ENCODE measurements at regions not wholly inside any gene's neighbourhood (a gene's known extent, or its start where the extent isn't known, plus 50 kb on each side); places are given as distances from the start of the nearest gene placed in this dataset.

DNA sequence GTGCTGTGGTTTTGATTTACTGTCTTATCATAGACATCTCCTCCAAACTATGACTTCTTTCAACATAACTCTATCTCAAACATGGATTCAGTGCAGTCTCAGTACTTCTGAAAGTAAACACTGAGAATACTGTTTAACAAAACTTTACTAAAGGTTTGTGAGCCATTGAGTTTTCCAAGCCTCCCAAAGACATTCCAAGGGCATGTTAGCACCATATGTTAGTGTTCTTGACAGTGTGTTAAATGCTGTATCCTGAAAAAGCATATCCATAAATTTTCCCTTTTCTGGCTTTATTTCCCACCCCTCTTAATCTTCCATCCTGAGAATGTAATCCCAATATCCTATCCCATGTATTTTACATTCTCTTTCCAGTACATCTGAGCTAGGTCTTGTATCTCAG, 446.8 kb upstream of the CXADR start:
- Histone ChIP-seq H3K4me1 (ENCODE audit: low read depth) (no peaks in the 10 kb centered on the region), H3K36me3 (ENCODE audit: low read depth) (no peaks in the 10 kb centered on the region), H3K4me3 (no peak overlapping the region), H3K9me3 (no peaks in the 10 kb centered on the region)
- DNase-seq (no peak), ATAC-seq (no peak)
- TF ChIP-seq, protein P1, sequence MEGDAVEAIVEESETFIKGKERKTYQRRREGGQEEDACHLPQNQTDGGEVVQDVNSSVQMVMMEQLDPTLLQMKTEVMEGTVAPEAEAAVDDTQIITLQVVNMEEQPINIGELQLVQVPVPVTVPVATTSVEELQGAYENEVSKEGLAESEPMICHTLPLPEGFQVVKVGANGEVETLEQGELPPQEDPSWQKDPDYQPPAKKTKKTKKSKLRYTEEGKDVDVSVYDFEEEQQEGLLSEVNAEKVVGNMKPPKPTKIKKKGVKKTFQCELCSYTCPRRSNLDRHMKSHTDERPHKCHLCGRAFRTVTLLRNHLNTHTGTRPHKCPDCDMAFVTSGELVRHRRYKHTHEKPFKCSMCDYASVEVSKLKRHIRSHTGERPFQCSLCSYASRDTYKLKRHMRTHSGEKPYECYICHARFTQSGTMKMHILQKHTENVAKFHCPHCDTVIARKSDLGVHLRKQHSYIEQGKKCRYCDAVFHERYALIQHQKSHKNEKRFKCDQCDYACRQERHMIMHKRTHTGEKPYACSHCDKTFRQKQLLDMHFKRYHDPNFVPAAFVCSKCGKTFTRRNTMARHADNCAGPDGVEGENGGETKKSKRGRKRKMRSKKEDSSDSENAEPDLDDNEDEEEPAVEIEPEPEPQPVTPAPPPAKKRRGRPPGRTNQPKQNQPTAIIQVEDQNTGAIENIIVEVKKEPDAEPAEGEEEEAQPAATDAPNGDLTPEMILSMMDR (IDR thresholded peaks at IDR 0.05): no peak
- intact Hi-C loops (cut with DNase I, micrococcal nuclease): no loop called here

DNA sequence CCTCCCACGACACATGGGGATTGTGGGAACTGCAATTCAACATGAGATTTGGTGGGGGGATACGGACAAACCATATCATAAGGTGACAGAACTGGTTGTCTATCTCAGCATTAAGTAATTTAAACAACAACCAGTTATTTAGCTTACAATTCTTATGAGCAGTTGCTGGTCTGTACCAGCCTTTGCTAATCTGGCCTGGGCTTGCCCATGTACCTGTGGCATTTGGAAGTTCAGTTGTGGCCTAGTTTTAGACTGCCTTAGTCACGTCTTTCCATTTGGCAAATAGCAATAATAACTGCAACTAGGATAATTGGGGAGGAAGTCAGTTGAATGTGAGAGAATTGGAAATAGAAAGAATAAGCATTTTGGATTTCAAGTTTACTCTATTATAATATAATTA, 441.8 kb upstream of the CXADR start:
- no peak for DNase-seq
- H3K4me1 ChIP-seq (ENCODE audit: low read depth): no peaks in the 10 kb centered on the region
- no peak overlapping the region for H3K4me3 ChIP-seq
- no peaks in the 10 kb centered on the region for H3K9me3 ChIP-seq
- intact Hi-C loops (cut with DNase I, micrococcal nuclease): no loop called here
- H3K36me3 ChIP-seq (ENCODE audit: low read depth): no peaks in the 10 kb centered on the region
- no peak for ATAC-seq
- TF ChIP-seq, protein P1 (IDR thresholded peaks at IDR 0.05): no peak

DNA sequence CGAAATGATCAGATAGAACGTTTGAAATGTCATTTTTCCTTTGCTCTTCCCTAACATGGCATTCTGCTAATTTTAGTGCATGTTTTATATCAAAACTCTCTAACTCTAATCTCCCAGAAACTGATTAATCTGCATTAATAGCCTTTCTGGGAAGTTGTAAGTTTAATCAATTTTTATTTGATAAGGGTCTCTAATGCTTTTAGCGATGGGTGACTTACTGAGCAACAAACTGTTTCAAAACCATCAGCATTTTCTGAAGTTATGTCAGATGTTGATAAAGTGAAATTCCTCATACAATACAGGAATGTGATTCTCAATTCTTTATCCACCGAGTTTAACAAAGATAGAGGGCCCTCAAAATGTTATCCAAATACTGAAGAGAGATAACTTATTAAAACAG, 431.6 kb upstream of the CXADR start:
- Histone ChIP-seq H3K4me3 (no peak overlapping the region), H3K36me3 (ENCODE audit: low read depth) (no peaks in the 10 kb centered on the region), H3K9me3 (no peaks in the 10 kb centered on the region), H3K4me1 (ENCODE audit: low read depth) (no peaks in the 10 kb centered on the region)
- TF ChIP-seq, protein P1 (IDR thresholded peaks at IDR 0.05): no peak
- ATAC-seq (no peak), DNase-seq (no peak)
- intact Hi-C loops (cut with DNase I, micrococcal nuclease): no loop called here

DNA sequence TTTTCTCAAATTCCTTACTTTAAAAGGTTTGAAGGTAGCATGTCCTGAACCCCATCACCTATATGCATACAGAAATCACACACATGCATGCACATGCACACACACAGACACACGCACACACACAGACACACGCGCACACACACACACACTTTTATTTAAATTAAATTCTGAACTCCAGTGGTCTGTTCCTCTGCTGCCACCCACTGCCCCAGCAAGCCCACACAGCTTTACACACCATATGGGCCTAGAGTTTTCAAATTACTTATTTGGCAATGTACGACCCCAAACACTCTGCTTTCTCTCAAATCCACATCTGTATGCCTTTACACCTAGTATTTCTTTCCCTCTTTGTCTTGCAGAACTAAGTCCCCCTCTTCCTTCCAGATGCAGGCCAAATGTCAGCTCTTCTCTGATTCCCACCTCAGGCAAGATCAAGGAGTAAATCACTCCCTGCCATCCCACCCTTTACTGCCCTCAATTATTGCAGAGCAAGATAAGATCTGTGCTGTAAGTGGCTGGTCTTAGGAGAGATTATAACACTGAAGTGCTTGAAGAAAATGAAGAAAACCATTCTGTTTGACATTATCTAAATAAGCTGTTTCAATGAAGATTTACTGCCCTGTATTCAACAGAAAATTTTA, 429.9 kb upstream of the CXADR start:
- intact Hi-C loops (cut with DNase I, micrococcal nuclease): no loop called here
- no peaks in the 10 kb centered on the region for H3K4me1 ChIP-seq (ENCODE audit: low read depth)
- no peak for DNase-seq
- TF ChIP-seq, protein P1 (IDR thresholded peaks at IDR 0.05): no peak
- no peak for ATAC-seq
- H3K4me3 ChIP-seq: no peak overlapping the region
- no peaks in the 10 kb centered on the region for H3K9me3 ChIP-seq
- no peaks in the 10 kb centered on the region for H3K36me3 ChIP-seq (ENCODE audit: low read depth)

DNA sequence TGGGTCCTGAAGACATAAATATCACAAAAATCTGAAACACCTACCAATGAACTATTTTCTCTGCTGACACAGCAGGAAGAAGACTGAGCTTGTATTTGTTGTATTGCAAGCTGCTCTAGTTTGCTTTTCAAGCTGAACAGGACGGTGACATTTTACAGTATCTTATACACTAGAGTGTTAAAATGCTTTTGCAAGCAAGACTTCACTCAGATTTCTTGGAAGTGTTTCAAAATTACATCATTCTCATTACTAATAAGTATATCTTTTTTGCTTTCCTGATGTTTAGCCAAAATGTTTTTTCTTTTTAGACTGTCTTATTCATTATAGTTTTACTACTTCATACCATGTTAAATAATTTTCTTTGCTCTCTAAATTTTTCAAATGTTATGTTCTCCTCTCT, 427.1 kb upstream of the CXADR start:
- no peak for ATAC-seq
- Histone ChIP-seq H3K4me3 (no peak overlapping the region), H3K36me3 (ENCODE audit: low read depth) (no peaks in the 10 kb centered on the region), H3K9me3 (no peaks in the 10 kb centered on the region), H3K4me1 (ENCODE audit: low read depth) (peaks cover 14% of the 10 kb centered on the region)
- TF ChIP-seq, protein P1 (IDR thresholded peaks at IDR 0.05): no peak
- DNase-seq: no peak
- intact Hi-C loops (cut with DNase I, micrococcal nuclease): no loop called here

DNA sequence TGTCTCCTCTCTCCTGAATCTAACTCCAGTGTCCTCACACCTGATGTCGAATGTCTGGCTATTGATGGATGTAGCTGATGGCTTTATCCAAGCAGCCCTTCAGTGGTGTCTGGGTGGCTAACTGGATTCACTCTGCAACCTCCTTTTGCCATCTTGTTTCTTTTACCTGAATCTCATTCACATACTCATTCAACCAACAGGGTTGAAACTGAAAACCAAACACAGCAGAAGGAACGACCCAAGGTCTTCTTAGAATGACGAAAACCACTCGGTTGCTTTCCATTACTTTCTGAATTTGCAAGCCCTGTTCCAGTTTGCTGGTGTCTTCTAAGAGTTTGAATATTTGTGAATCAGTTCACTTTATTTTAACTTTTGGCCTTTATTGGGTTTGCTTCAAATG, 424.3 kb upstream of the CXADR start:
- no peak for ATAC-seq
- peaks cover 14% of the 10 kb centered on the region for H3K4me1 ChIP-seq (ENCODE audit: low read depth)
- no peaks in the 10 kb centered on the region for H3K9me3 ChIP-seq
- no peak overlapping the region for H3K4me3 ChIP-seq
- H3K36me3 ChIP-seq (ENCODE audit: low read depth): no peaks in the 10 kb centered on the region
- intact Hi-C loops (cut with DNase I, micrococcal nuclease): no loop called here
- DNase-seq: no peak
- TF ChIP-seq, protein P1 (IDR thresholded peaks at IDR 0.05): no peak

Measured in mucosa of descending colon (tissue), 3 donors.